Hepatocyte (in vitro differentiated cells): ENCODE measurements at regions not wholly inside any gene's neighbourhood (a gene's known extent, or its start where the extent isn't known, plus 50 kb on each side); places are given as distances from the start of the nearest gene placed in this dataset.
"Not testable (repeated sequence)": the region's sequence is repeated elsewhere in the genome, so short reads cannot be mapped to it uniquely, and the experiment has no call there.

Experiments used
- EZH2 ChIP-seq: fragments of 200-600 bp; sonication (generic); IDR thresholded peaks from 2 replicates; pipeline ENCODE4 v1.6.1; 2016; ENCODE audit warnings: antibody characterized with exemption, mild to moderate bottlenecking, borderline replicate concordance
- EZH2phosphoT487 ChIP-seq: fragments of 200-600 bp; sonication (generic); IDR thresholded peaks from one replicate; pipeline ENCODE4 v1.6.1; 2018; ENCODE audit warnings: antibody characterized with exemption, mild to moderate bottlenecking, low read depth, moderate library complexity; ENCODE audit not compliant: unreplicated experiment, severe bottlenecking
- TF ChIP-seq, protein P1 (sequence below): fragments of 200-600 bp; sonication (generic); IDR thresholded peaks from 2 replicates; pipeline ENCODE4 v1.5.1; 2016; ENCODE audit warnings: antibody characterized with exemption, mild to moderate bottlenecking; ENCODE audit not compliant: poor library complexity

- TF ChIP-seq, protein P1, sequence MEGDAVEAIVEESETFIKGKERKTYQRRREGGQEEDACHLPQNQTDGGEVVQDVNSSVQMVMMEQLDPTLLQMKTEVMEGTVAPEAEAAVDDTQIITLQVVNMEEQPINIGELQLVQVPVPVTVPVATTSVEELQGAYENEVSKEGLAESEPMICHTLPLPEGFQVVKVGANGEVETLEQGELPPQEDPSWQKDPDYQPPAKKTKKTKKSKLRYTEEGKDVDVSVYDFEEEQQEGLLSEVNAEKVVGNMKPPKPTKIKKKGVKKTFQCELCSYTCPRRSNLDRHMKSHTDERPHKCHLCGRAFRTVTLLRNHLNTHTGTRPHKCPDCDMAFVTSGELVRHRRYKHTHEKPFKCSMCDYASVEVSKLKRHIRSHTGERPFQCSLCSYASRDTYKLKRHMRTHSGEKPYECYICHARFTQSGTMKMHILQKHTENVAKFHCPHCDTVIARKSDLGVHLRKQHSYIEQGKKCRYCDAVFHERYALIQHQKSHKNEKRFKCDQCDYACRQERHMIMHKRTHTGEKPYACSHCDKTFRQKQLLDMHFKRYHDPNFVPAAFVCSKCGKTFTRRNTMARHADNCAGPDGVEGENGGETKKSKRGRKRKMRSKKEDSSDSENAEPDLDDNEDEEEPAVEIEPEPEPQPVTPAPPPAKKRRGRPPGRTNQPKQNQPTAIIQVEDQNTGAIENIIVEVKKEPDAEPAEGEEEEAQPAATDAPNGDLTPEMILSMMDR = not testable (repeated sequence)
- not testable (repeated sequence) for TF ChIP-seq EZH2, EZH2phosphoT487
These were observed 1371.3 kb upstream of the RAG2 start for GRCh38 chr11:37969336-37969735.
